ENCODE measurements at regions not wholly inside any gene's neighbourhood (a gene's known extent, or its start where the extent isn't known, plus 50 kb on each side); places are given as distances from the start of the nearest gene placed in this dataset.

DNA sequence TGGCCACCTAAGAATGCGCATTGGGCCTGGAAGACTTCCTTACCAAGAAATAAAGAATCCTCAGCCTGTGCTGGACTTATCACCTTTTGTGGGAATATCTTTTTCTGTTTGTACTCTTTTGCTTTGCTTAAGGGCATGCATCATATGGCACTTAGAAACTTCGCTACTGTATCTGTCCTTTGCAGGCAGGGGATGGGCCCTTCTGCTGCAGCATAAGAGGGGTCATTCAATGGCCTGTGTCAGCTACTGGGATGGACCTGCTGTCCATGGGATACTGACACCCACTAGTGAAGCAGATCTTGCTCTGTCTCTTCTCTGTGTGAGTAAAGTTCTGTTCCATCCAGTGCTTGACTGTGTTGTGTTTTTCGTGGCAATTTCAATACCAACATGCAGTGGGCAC, 239.0 kb upstream of the JUN start:
- no peak for DNase-seq
- no peak overlapping the region for H3K27ac Mint-ChIP-seq (ENCODE audit: unreplicated experiment)
- no peaks in the 10 kb centered on the region for H3K27me3 Mint-ChIP-seq (ENCODE audit: unreplicated experiment)
- TF ChIP-seq, protein P1, sequence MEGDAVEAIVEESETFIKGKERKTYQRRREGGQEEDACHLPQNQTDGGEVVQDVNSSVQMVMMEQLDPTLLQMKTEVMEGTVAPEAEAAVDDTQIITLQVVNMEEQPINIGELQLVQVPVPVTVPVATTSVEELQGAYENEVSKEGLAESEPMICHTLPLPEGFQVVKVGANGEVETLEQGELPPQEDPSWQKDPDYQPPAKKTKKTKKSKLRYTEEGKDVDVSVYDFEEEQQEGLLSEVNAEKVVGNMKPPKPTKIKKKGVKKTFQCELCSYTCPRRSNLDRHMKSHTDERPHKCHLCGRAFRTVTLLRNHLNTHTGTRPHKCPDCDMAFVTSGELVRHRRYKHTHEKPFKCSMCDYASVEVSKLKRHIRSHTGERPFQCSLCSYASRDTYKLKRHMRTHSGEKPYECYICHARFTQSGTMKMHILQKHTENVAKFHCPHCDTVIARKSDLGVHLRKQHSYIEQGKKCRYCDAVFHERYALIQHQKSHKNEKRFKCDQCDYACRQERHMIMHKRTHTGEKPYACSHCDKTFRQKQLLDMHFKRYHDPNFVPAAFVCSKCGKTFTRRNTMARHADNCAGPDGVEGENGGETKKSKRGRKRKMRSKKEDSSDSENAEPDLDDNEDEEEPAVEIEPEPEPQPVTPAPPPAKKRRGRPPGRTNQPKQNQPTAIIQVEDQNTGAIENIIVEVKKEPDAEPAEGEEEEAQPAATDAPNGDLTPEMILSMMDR (IDR thresholded peaks at IDR 0.05; ENCODE audit: unreplicated experiment): no peak
- no TSS peak for BruUV-seq (replicated peaks)
- H3K9me3 Mint-ChIP-seq (ENCODE audit: low read depth, unreplicated experiment): peaks cover 3% of the 10 kb centered on the region
- CTCF ChIA-PET: no interaction called here
- intact Hi-C loops (cut with micrococcal nuclease; ENCODE audit: unreplicated experiment): no loop called here
- no peaks in the 10 kb centered on the region for H3K36me3 Mint-ChIP-seq (ENCODE audit: insufficient read depth, unreplicated experiment)
- H3K4me1 Mint-ChIP-seq (ENCODE audit: low read depth, unreplicated experiment): peaks cover 17% of the 10 kb centered on the region
- no peak overlapping the region for H3K4me3 Mint-ChIP-seq (ENCODE audit: low read depth, unreplicated experiment)

DNA sequence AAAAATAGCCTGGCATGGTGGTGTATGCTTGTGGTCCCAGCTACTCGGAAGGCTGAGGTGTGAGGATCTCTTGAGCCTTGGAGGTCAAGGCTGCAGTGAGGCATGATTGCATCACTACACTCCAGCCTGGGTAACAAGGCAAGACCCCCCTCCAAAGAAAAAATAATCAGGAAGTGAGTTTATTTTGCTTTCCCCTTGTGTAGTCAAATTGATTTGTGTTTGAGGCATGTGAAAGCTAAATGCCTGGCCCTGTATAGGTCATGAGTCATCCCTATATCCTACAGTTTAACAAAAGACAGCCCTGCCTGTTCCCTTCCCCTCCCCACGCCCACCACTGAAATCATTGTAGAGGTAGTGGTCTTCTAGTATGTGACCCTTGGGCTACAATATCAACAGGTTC, 241.4 kb upstream of the JUN start:
- Mint-ChIP-seq H3K9me3 (ENCODE audit: low read depth, unreplicated experiment) (no peaks in the 10 kb centered on the region), H3K27ac (ENCODE audit: unreplicated experiment) (no peak overlapping the region), H3K36me3 (ENCODE audit: insufficient read depth, unreplicated experiment) (no peaks in the 10 kb centered on the region), H3K4me1 (ENCODE audit: low read depth, unreplicated experiment) (peaks cover 10% of the 10 kb centered on the region), H3K27me3 (ENCODE audit: unreplicated experiment) (no peaks in the 10 kb centered on the region), H3K4me3 (ENCODE audit: low read depth, unreplicated experiment) (no peak overlapping the region)
- CTCF ChIA-PET: no interaction called here
- BruUV-seq (replicated peaks): no TSS peak
- intact Hi-C loops (cut with micrococcal nuclease; ENCODE audit: unreplicated experiment): no loop called here
- TF ChIP-seq, protein P1 (IDR thresholded peaks at IDR 0.05; ENCODE audit: unreplicated experiment): no peak
- no peak for DNase-seq

DNA sequence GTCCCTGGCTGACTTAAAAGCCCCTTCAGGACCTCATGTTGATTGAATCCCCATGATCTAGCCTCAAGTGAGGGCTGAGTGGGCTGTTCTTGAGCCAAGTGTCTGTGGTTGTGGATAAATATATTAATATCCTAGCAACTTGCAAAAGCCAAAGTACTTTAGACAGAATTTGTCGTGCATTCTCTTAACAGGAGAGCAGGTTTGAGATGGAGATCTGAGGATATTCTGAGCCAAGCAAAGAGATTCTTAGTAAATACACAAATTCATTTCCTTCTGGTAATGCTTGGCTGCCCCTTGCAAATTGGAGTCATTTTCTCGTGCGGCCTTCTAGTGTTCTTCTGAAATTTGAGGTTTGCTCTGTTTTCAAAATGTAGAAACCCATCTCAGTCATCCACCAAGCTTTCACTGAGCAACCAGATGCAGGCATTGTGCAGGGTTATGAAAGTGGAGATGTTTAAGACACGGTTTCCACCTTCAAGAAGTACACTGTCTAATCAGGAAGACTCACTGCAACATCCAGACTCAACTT, 242.1 kb upstream of the JUN start:
- CTCF ChIA-PET: no interaction called here

DNA sequence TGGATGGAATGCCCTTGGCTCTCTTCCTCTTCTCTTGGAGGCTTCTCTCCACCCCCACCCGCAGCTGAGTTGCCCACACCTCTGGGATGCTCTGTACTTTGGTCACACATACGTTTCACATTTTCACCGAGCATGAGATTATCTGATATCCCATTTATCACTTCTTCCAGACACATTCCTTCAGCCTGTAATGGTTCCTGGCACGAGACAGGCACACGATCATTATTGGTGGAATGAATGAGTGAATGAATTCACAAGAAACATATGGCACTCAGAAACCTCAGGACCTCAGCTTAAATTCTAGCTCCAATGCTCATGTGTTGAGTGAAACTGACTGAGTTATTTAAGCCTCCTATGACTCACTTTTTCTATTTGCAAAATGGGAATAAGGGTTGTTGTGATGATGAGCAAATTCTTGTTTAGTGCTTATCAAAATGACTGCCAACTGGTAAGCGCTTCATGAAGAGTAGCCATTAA, 242.7 kb upstream of the JUN start:
- intact Hi-C loops (cut with micrococcal nuclease; ENCODE audit: unreplicated experiment): no loop called here
- no peak for DNase-seq
- Mint-ChIP-seq H3K36me3 (ENCODE audit: insufficient read depth, unreplicated experiment) (no peaks in the 10 kb centered on the region), H3K27ac (ENCODE audit: unreplicated experiment) (no peak overlapping the region), H3K27me3 (ENCODE audit: unreplicated experiment) (no peaks in the 10 kb centered on the region), H3K4me1 (ENCODE audit: low read depth, unreplicated experiment) (no peaks in the 10 kb centered on the region), H3K4me3 (ENCODE audit: low read depth, unreplicated experiment) (no peak overlapping the region), H3K9me3 (ENCODE audit: low read depth, unreplicated experiment) (no peaks in the 10 kb centered on the region)
- BruUV-seq (replicated peaks): no TSS peak
- TF ChIP-seq, protein P1 (IDR thresholded peaks at IDR 0.05; ENCODE audit: unreplicated experiment): no peak
- CTCF ChIA-PET: no interaction called here

More for the DNA sequence above, 242.1 kb upstream of the JUN start:
- H3K4me1 Mint-ChIP-seq (ENCODE audit: low read depth, unreplicated experiment): peaks cover 2% of the 10 kb centered on the region
- H3K27ac Mint-ChIP-seq (ENCODE audit: unreplicated experiment): no peak overlapping the region
- intact Hi-C loops (cut with micrococcal nuclease; ENCODE audit: unreplicated experiment): no loop called here
- no peaks in the 10 kb centered on the region for H3K9me3 Mint-ChIP-seq (ENCODE audit: low read depth, unreplicated experiment)
- DNase-seq: no peak
- TF ChIP-seq, protein P1 (IDR thresholded peaks at IDR 0.05; ENCODE audit: unreplicated experiment): no peak
- no peaks in the 10 kb centered on the region for H3K27me3 Mint-ChIP-seq (ENCODE audit: unreplicated experiment)
- no peaks in the 10 kb centered on the region for H3K36me3 Mint-ChIP-seq (ENCODE audit: insufficient read depth, unreplicated experiment)
- no TSS peak for BruUV-seq (replicated peaks)
- no peak overlapping the region for H3K4me3 Mint-ChIP-seq (ENCODE audit: low read depth, unreplicated experiment)

Data from Calu3 (cell line).